Gastrocnemius medialis (tissue), 4 donors: ENCODE measurements at regions not wholly inside any gene's neighbourhood (a gene's known extent, or its start where the extent isn't known, plus 50 kb on each side); places are given as distances from the start of the nearest gene placed in this dataset.

Experiments used
- ATAC-seq, 2 donors: fragments of 150-250 bp; one replicate each; pipeline ENCODE4 v1.9.1; 2016
- DNase-seq, 2 donors: peaks; one replicate each; pipeline ENCODE4 v3.0.0-alpha.2; 2019
- H3K27ac ChIP-seq, 4 donors: fragments of 200-600 bp; sonication (generic); 1 replicate in 1 of 4; 2 replicates in 3 of 4; pipeline ENCODE4 v1.5.1; 2016 to 2018; ENCODE audit warnings: mild to moderate bottlenecking in 2 of 4, moderate library complexity in 1 of 4
- H3K27me3 ChIP-seq, 3 donors: fragments of 200-600 bp; sonication (generic) in 2 of 3; 1 replicate in 1 of 3; 2 replicates in 2 of 3; pipeline versions ENCODE4 v1.5.1 to v1.6.0; 2016 to 2019; ENCODE audit warnings: mild to moderate bottlenecking in 1 of 3, moderate library complexity in 1 of 3
- H3K36me3 ChIP-seq, 2 donors: fragments of 200-600 bp; sonication (generic) in 1 of 2; one replicate each; pipeline ENCODE4 v1.5.1; 2017 to 2018
- H3K4me1 ChIP-seq, 2 donors: fragments of 200-600 bp; sonication (generic) in 1 of 2; one replicate each; pipeline ENCODE4 v1.5.1; 2016 to 2017; ENCODE audit warnings: mild to moderate bottlenecking in 2 of 2
- H3K4me3 ChIP-seq, 4 donors: fragments of 200-600 bp; sonication (generic) in 3 of 4; 1 replicate in 1 of 4; 2 replicates in 3 of 4; pipeline ENCODE4 v1.5.1; 2016 to 2019; ENCODE audit warnings: mild to moderate bottlenecking in 2 of 4
- H3K9me3 ChIP-seq, 3 donors: fragments of 200-600 bp; sonication (generic) in 2 of 3; 1 replicate in 1 of 3; 2 replicates in 2 of 3; pipeline ENCODE4 v1.5.1; 2016 to 2019
- POLR2A ChIP-seq, 2 donors: fragments of 450-650 bp; IDR thresholded peaks; one replicate each; pipeline ENCODE4 v1.6.1; 2017; ENCODE audit warnings: antibody characterized with exemption in 2 of 2, mild to moderate bottlenecking in 2 of 2, moderate library complexity in 2 of 2
- in situ Hi-C, 4 donors: fragments of 200-750 bp; cut with MboI; loops; one replicate each; pipeline versions ENCODE4 v1.15.0 to v1.8.0; 2017; ENCODE audit warnings: low sequenced_read_pairs in 4 of 4
- intact Hi-C: fragments of 100-400 bp; cut with DNase I; formaldehyde crosslinking; loops from one replicate; pipeline ENCODE4 v1.15.1; 2023; ENCODE audit warnings: low total_unique reads
- TF ChIP-seq, protein P1 (sequence below), 5 experiments: fragments of 450-650 bp in 3 of 5; fragments of 200-600 bp in 2 of 5; sonication (generic) in 2 of 5; IDR thresholded peaks in 4 of 5; conservative IDR thresholded peaks in 1 of 5; 1 replicate in 4 of 5; 2 replicates in 1 of 5; pipeline ENCODE4 v1.5.1; 2016 to 2019; ENCODE audit warnings: antibody characterized with exemption in 5 of 5, mild to moderate bottlenecking in 3 of 5, moderate library complexity in 3 of 5

DNA sequence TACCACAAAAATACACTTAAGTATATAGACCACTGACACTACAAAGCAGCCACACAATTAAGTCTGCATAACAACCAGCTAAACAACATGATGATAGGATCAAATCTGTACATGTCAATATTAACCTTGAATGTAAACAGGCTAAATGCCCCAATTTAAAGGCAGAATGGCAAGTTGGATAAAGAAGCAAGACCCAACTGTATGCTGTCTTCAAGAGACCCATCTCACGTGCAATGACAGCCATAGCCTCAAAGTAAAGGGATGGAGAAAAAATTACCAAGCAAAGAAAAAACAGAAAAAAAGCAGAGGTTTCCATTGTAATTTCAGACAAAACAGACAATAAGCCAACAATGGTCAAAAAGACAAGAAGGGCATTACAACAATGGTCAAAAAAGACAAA, 77.3 kb upstream of the APC start:
- no peak for ATAC-seq
- DNase-seq: no peak
- in situ Hi-C loops: no loop called here
- H3K27ac ChIP-seq: no peak overlapping the region
- intact Hi-C loops: no loop called here
- TF ChIP-seq POLR2A (IDR thresholded peaks at IDR 0.05): no peak
- TF ChIP-seq, protein P1, sequence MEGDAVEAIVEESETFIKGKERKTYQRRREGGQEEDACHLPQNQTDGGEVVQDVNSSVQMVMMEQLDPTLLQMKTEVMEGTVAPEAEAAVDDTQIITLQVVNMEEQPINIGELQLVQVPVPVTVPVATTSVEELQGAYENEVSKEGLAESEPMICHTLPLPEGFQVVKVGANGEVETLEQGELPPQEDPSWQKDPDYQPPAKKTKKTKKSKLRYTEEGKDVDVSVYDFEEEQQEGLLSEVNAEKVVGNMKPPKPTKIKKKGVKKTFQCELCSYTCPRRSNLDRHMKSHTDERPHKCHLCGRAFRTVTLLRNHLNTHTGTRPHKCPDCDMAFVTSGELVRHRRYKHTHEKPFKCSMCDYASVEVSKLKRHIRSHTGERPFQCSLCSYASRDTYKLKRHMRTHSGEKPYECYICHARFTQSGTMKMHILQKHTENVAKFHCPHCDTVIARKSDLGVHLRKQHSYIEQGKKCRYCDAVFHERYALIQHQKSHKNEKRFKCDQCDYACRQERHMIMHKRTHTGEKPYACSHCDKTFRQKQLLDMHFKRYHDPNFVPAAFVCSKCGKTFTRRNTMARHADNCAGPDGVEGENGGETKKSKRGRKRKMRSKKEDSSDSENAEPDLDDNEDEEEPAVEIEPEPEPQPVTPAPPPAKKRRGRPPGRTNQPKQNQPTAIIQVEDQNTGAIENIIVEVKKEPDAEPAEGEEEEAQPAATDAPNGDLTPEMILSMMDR (IDR thresholded peaks at IDR 0.05 in 4 of 5, conservative IDR thresholded peaks at IDR 0.05 in 1 of 5): no peak
- no peaks in the 10 kb centered on the region for H3K4me1 ChIP-seq
- H3K27me3 ChIP-seq: no peaks in the 10 kb centered on the region
- no peaks in the 10 kb centered on the region for H3K9me3 ChIP-seq
- no peaks in the 10 kb centered on the region for H3K36me3 ChIP-seq
- H3K4me3 ChIP-seq: no peak overlapping the region

DNA sequence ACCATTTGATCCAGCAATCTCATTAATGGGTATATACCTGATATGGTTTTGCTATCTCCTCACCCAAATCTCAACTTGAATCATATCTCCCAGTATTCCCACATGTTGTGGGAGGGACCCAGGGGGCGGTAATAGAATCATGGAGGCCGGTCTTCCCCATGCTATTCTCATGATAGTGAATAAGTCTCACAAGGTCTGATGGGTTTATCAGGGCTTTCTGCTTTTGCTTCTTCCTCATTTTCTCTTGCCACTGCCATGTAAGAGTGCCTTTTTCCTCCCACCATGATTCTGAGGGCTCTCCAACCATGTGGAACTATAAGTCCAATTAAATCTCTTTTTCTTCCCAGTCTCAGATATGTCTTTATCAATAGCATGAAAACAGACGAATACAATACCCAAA, 74.5 kb upstream of the APC start:
- Histone ChIP-seq H3K4me1 (no peaks in the 10 kb centered on the region), H3K36me3 (no peaks in the 10 kb centered on the region), H3K4me3 (no peak overlapping the region), H3K27me3 (no peaks in the 10 kb centered on the region), H3K27ac (no peak overlapping the region), H3K9me3 (no peaks in the 10 kb centered on the region)
- intact Hi-C loops (no loop called here), in situ Hi-C loops (no loop called here)
- DNase-seq: no peak
- no peak for TF ChIP-seq POLR2A (IDR thresholded peaks at IDR 0.05)
- TF ChIP-seq, protein P1 (IDR thresholded peaks at IDR 0.05 in 4 of 5, conservative IDR thresholded peaks at IDR 0.05 in 1 of 5): no peak
- no peak for ATAC-seq

DNA sequence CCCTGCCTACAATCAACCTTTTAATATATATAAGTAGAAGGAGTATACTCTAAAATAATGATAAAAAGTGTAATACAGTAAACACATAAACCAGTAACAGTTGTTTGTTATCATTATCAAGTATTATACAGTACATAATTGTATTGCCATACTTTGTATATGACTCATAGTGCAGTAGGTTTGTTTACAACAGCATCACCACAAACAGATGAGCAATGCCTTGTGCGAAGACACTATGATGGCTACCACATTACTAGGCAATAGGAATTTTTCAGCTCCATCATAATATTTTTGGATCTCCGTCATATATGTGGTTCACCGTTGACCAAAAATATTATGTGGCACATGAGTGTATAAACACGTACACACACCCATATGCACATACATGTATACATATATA, 69.7 kb upstream of the APC start:
- TF ChIP-seq POLR2A (IDR thresholded peaks at IDR 0.05): no peak
- TF ChIP-seq, protein P1 (IDR thresholded peaks at IDR 0.05 in 4 of 5, conservative IDR thresholded peaks at IDR 0.05 in 1 of 5): no peak

DNA sequence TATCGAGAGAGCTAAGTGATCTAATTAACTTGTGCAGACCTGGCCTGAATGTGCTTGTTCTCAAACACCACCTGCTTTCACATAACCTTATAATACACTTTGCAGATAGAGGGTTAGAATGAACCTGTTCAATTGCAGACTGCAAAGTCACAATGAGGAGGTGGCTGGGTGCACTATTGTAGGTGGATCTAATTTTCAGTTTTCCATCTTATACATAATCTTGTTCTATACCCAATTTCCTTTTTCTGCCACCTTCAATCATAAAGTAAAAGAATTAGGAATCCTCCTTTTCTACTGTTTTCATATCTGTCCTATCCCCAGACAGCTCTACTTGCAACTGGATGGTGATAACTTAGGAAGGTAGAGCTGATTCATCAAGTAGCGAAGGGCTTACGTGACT, 68.8 kb upstream of the APC start:
- DNase-seq: no peak
- in situ Hi-C loops (no loop called here), intact Hi-C loops (no loop called here)
- Histone ChIP-seq H3K27ac (no peak overlapping the region), H3K27me3 (no peaks in the 10 kb centered on the region), H3K4me1 (no peaks in the 10 kb centered on the region), H3K4me3 (no peak overlapping the region), H3K36me3 (no peaks in the 10 kb centered on the region), H3K9me3 (no peaks in the 10 kb centered on the region)
- no peak for TF ChIP-seq POLR2A (IDR thresholded peaks at IDR 0.05)
- TF ChIP-seq, protein P1 (IDR thresholded peaks at IDR 0.05 in 4 of 5, conservative IDR thresholded peaks at IDR 0.05 in 1 of 5): no peak
- no peak for ATAC-seq

More for the DNA sequence above, 69.7 kb upstream of the APC start:
- Histone ChIP-seq H3K4me3 (no peak overlapping the region), H3K9me3 (no peaks in the 10 kb centered on the region), H3K4me1 (no peaks in the 10 kb centered on the region), H3K27me3 (no peaks in the 10 kb centered on the region), H3K27ac (no peak overlapping the region), H3K36me3 (no peaks in the 10 kb centered on the region)
- intact Hi-C loops: no loop called here
- no peak for DNase-seq
- in situ Hi-C loops: no loop called here
- no peak for ATAC-seq

DNA sequence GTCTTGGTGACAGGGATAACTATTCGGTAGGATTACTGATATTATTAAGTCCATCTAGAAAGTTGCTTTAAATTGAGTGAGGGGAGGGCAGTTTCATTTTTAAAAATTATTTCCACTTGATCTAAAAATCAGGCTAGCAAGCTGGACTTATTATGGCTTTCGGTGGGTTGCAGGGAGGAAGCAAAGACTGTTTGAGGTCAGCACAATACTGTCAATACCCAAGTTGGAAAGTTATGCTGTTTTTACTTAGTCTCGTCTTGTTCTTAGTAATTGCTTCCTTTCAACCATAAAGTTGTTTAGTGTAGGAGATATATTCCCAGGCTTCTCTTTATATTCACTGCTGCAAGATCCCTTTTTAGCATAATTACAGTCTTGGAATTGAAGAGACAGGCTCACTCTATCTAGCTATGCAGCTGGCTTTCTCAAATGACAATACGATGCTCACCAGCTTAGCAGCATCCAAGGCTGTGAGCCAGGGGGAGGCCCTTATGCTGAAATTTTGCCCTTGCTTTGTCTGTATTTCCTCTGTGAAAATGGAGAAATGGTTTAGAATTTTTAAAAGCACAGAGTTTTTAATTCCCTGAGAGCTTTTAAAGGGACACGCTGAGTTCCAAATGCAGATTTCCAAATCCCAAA, 68.2 kb upstream of the APC start:
- TF ChIP-seq POLR2A (IDR thresholded peaks at IDR 0.05): no peak
- TF ChIP-seq, protein P1 (IDR thresholded peaks at IDR 0.05 in 4 of 5, conservative IDR thresholded peaks at IDR 0.05 in 1 of 5): no peak
- Histone ChIP-seq H3K36me3 (no peaks in the 10 kb centered on the region), H3K27me3 (no peaks in the 10 kb centered on the region), H3K9me3 (no peaks in the 10 kb centered on the region), H3K4me1 (no peaks in the 10 kb centered on the region), H3K27ac (no peak overlapping the region), H3K4me3 (no peak overlapping the region)
- ATAC-seq: no peak
- in situ Hi-C loops (no loop called here), intact Hi-C loops (no loop called here)
- no peak for DNase-seq
